Stimulated activated CD4-positive, alpha-beta T cell treated with anti-CD3 and anti-CD28 coated beads, Interleukin-4, amount 100 ng/mL, for 48 hours (primary cell): ENCODE measurements at regions not wholly inside any gene's neighbourhood (a gene's known extent, or its start where the extent isn't known, plus 50 kb on each side); places are given as distances from the start of the nearest gene placed in this dataset.
"Not testable (repeated sequence)": the region's sequence is repeated elsewhere in the genome, so short reads cannot be mapped to it uniquely, and the experiment has no call there.

Experiments used
- DNase-seq, 2 donors: peaks; one replicate each; pipeline ENCODE4 v3.0.0-alpha.2; 2020; ENCODE audit warnings: low read depth in 2 of 2

DNA sequence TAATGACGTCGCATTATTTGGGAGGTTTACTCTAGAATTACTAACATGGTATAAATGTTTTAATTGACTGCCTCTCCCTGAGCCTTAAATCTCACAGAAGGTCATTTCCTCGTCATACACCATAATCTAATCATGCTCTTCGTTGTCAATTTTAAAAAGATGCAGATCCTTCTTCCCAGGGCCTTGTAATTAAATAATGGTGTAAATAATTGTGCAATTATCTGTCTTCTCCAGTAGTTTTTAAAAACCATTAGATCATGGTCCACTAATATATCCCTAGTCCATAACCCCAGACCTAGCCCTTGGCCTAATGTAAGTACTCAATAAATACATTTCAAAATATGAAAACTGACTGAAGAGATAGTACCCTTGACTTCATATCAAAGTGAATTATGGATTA, 181.5 kb upstream of the GNAI1 start:
- DNase-seq, result no peak

DNA sequence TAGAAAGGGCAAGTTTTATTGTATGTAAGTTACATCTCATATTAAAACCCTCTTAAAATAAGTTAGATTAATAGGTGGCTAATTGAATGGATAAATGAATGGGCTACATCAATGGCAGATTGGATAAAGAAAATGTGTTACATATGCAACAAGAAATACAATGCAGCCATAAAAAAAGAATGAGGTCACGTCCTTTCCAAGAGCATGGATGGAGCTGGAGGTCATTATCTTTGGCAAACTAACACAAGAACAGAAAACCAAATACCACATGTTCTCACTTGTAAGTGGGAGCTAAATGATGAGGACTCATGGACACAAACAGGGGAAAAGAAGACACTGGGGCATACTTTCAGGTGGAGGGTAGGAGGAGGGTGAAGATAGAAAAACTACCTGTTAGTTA, 182.2 kb upstream of the GNAI1 start:
- DNase-seq, result no peak

DNA sequence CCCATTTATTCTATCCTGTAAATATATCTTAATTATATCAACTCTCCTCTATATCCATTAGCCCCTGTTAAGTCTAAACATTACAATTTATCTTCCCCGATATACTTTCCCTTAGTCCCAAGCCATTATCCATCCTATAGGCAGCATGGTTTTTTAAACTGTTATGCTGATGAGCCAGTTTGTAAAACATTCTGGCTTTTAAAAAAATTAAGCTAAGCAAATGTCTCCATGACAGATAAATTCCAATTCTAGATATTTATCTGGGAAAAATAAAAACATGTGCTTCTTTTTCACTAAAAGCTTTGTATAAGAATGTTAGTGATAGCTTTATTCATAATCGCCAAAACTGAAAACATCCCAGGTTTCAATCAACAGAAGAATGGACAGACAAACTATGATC, 183.2 kb upstream of the GNAI1 start:
- DNase-seq, result no peak

DNA sequence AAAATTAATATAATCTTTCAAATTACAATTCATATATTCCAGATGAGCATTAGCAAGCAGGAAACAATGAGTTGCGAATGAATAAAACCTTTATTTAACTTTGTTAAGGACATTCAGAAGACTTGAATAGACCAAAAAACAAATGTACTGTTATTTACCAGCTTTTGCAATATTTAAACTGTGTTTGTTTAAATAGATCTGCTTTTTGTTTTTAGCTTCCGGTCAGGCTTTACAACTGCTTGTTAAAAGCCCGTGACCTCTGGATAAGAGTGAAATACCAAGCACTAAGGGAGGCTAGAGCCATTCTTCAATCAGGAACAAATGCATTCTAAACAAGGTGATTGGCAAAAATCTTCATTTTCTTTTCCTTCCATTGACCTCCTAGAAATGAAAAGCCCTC, 184.9 kb upstream of the GNAI1 start:
- DNase-seq, result no peak

DNA sequence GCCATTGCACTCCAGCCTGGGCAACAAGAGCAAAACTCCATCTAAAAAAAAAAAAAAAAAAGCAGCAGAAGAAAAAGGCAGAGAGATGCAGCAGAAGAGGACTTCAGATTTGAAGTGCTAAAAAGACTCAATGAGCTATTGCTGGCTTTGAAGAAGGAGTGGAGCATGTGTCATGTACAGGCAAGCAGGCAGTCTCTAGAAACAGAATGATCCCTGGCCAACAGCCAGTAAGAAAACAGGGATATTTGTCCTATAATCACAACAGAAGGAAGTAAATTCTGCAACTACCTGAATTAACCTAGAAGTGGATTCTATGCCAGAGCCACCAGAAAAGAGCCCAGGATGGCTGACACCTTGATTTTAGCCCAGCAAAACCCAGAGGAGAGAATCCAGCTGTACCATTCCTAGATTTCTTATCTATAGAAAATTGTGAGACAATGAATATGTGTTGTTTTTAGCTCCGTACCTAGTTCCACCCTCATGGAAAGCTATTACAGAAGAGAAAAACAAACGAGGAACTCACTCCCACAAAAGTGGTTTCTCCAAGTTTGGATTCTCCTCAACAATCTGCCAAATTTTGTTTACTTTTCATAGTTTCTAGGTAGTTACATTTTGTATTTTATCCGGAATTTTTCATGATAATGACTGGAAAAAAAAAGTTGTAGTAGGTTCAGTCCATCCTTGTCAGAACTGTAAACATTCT, 198.2 kb upstream of the GNAI1 start:
- DNase-seq, result no peak

DNA sequence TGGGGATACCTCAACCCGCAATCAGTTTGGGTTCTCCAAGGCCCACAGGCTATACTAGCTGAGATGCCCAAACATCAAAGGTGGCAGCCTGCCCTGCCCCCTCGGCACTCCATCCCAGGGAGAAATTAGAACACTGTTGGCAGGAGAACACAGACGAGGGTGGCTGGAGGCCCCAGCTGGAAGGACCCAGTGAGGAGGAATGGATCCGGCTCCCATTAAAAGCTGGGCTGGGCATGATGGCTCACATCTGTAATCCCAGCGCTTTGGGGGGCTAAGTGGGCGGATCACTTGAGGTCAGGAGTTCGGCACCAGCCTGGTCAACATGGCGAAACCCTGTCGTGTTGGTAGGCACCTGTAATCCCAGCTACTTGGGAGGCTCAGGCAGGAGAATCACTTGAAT, 199.9 kb upstream of the GNAI1 start:
- no peak for DNase-seq

DNA sequence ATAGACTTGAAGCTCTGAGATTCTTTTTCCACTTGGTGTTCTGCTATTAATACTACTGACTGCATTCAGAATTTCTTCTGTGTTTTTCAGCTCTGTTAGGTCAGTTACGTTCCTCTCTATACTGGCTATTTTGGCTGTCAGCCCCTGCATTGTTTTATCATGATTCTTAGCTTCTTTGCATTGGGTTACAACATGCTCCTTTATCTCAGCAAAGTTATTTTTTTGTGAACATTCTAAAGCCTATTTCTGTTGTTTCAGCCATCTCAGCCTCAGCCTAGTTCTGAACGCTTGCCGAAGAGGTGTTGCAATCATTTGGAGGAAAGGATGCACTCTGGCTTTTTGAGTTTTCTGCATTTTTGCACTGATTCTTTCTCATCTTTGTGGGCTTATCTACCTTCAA, 201.5 kb upstream of the GNAI1 start:
- no peak for DNase-seq

DNA sequence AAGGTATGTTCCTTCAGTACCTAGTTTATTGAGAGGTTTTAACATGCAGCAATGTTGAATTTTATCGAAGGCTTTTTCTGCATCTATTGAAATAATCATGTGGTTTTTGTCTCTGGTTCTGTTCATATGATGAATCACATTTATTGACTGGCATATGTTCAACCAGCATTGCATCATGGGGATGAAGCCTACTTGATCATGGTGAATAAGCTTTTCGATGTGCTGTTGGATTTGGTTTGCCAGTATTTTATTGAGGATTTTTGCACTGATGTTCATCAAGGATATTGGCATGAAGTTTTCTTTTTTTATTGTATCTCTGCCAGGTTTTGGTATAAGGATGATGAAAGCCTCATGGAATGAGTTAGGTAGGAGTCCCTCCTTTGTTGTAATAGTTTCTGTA, 204.0 kb upstream of the GNAI1 start:
- no peak for DNase-seq

DNA sequence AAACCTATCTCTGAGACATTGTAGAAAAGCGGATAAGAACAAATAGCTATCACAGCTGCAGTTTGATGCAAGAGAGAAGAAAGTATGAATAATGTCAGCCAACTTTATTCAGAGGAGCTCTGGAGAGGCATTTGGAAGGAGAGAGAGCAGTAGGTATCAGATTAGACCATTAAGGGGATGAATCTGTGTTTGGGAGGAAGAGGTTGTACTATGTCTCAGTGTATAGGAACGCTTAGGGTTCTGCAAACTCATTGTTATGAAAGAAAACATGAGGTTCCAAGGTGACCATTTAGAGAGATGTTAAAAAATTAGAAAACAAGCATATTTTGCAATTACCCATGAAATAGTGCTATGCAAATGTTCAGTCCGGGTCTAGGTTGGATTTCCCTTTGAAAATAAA, 207.5 kb upstream of the GNAI1 start:
- no peak for DNase-seq

DNA sequence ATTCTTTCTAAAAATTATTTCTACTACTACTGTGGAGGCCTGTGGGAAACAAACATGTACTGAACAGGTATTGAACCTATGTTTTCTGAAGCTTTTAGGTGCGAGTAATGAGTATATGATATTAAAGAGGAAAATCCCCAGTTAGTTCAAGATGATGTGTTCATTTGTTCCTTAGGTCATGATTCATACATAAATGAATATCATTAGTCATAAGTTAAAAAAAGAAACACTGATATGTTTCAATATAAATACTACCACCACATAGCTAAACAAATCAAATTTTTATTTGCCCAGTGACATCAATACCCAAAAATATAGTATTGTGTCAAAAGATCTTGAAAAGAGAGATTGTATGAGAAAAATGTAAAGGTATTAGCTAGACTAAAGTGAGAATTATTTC, 210.7 kb upstream of the GNAI1 start:
- no peak for DNase-seq

DNA sequence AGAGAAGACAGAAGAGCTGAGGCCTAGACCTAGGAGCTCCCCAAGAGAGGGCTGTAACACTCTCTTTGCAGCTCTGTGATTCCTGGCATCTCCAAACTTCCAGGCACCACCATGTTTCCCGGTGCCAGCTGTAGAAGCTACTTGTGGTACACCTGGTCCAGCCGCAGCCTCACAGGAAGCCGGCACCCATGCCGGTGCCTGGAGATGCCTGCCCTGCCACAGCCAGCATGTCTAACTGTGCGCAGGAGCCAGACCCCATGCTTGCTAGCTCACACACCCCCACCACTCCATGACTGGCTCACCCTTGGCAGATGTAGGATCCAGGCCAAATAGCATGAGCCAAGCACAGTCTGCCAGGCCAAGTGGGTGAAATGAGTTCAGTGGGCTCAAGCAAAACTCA, 211.7 kb upstream of the GNAI1 start:
- no peak for DNase-seq

DNA sequence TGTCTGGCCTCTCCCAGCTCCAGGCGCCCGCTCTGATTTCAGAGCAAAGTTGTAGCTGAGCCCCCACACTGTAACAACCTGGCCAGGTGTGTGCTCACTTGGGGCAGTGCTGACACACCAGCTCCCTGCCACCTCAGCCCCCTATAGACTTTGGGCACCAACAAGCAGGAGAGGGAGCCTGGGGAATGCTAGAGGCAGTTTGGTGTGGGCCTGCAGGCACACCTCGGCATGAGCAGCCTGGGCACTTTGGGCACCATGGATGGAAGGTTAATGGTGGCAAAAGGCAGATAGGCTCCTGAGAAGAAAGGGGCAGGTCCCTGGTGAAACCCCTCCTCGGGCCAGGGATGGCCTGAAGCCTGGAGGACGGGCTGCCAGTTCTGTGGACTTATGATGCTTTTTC, 212.7 kb upstream of the GNAI1 start:
- no peak for DNase-seq

DNA sequence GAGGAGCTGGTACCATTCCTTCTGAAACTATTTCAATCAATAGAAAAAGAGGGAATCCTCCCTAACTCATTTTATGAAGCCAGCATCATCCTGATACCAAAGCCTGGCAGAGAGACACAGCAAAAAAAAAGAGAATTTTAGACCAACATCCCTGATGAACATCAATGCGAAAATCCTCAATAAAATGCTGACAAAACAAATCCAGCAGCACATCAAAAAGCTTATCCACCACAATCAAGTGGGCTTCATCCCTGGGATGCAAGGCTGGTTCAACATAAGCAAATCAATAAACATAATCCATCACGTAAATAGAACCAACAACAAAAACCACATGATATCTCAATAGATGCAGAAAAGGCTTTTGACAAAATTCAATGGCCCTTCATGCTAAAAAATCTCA, 216.0 kb upstream of the GNAI1 start:
- DNase-seq, result not testable (repeated sequence)

DNA sequence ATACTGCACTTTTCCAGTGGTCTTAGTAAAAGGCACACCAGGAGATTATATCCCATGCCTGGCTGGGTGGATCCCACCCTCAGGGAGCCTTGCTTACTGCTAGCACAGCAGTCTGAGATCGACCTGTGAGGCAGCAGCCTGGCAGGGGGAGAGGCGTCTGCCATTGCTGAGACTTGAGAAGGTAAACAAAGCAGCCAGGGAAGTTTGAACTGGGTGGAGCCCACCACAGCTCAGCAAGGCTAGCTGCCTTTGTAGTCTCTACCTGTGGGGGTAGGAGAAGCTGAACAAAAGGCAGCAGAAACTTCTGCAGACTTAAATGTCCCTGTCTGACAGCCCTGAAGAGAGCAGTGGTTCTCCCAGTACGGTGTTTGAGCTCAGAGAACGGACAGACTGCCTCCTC, 219.3 kb upstream of the GNAI1 start:
- not testable (repeated sequence) for DNase-seq

DNA sequence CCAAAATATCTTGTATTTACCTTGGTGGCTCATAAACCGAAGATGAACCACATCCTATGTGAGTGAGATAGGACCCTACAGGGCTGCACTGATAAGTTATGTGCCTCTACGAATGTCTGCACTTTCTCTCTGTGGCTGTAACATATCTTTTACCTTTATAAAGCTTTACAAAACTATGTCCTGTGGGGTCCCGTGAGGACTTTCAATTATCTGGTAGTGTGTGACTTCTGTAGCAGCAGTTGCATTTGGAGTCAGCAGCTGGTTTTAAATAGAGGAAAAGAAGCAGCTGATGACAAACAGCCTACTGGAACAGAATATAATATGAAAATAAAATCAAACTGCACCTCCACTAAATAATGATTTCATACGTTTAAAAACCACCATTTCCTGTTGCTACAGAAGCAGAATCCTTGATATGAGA, 222.4 kb upstream of the GNAI1 start:
- no peak for DNase-seq

DNA sequence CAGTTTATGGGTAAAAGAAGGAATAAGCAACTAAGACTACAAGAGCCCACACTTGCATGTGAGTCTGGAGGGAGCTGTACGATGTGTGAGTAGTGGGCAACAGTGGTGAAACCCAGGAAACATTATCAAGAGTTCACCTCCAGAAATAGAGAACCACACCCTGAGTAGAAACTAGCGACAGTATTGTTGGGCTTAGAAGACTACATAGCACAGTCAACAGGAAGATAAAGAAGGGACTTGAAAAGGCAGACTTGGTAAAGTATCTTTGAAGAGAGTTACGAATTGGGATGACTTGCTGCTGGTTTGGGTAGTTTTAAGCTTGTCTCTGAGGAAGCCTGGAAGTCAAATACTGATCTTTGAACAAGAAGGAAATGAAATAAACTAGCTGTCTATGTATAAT, 223.2 kb upstream of the GNAI1 start:
- no peak for DNase-seq

DNA sequence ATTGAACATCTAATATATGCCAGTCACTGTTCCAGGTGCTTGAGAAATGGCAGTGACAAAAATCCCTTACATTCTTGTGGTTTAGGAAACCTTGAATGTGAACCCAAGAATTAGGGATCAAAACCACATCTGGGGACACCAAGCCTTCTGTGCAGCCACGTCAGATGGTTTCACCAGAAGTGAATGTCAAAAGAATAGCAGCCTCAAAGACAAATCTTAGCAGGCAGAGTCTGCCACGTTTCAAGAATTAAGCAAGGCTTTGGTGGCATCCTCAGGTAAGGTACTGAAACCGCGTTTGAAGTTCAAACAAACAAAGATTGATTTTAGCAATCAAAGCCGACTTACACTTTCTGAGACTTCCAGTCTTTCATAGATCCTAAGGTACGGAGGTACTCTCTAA, 225.5 kb upstream of the GNAI1 start:
- no peak for DNase-seq

DNA sequence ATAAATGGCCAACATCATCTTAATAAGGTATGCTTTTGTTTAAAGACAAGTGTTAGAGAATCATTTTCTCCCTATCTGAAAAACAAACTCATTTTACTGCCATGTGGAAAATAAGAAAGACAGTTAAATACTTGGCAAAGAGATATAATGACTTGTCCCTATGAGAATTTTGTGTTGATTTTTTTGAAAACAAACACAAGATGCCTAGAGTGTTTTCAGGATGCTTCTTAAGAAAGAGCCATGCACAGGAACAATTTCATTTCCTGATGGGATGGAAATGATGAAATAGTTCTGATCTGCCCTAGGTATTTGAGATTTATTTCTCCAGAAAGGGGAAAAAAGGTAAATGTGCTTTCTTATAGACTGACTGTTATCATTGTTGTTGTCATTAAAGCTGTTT, 237.5 kb upstream of the GNAI1 start:
- DNase-seq, result no peak

DNA sequence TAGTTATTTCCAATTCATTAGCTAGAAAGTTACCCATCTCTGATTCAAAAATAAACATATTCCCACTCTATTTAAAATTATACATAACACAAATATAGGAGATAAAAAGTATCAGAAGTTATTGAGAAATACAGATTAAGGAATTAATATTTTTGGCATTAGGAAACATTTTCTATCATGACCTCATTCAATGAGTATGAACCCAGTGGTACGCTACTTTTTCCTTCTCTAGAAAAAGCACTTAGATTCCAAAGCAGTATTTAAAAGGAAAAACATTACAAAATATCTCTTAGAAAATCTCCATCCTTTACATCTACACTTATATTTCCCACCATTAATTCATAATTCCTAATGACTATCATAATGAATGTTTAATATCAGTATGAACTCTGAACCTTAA, 240.6 kb upstream of the GNAI1 start:
- DNase-seq, result no peak

DNA sequence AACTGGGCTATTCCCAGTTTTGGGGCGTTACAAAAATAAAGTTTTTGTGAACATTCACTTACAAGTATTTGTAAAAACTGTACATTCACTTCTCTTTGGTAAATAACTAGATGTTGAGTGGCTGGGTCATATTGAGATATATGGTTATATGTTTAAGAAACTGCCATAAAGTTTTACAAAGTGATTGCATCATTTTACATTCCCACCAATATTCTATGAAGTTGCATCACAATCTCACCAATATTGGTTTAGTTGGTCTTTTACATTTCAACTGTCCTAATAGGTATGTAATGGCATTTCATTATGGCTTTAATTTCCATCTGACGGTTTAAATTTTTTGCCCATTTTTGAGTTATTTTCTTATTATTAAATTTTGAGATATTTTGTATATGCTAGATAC, 251.7 kb upstream of the GNAI1 start:
- DNase-seq, result no peak

DNA sequence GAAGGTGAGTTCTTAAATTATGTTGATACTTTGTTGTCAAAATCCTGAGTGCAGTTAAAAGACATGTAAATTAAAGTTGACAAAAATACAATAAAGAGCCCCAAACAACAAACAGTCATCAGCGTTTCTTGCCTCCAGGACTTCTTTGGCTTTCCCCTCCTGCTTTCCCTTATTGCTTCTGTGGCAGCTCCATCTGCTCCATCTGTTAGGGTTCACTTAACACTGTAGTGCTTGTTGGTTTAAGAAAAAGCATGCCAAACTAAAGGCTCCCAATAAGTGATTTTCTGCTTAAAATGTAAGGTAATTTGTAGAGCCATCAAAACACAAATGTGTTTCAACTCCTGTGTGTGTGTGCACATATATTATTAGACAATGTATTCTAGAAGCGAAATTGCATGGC, 254.3 kb upstream of the GNAI1 start:
- no peak for DNase-seq

DNA sequence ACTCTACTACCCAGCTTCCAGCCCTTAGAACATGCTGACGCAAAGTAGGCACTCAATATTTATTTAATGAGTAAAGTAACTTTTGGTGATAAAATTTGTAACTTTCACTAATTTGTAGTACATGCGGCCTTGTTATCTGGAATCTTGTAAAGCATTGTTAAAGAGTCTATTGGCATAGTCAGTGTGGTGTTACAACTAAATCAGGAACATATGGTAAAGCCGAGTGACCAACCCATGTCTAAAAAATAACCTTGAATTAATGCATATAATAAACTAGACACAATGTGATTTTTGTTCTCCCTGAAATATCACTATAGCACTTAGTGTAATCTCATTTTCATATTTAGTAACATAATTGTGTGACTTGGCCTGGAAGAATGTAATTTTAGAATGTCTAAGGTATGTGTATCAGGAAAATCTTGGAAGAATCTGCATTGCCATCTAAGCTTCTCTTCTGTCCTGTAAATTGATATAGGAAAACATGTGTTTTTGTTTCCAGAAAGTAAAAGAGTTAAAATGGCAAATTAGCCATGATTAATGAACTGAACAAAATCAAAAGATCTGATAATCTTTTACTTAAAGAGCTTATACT, 256.7 kb upstream of the GNAI1 start:
- no peak for DNase-seq

DNA sequence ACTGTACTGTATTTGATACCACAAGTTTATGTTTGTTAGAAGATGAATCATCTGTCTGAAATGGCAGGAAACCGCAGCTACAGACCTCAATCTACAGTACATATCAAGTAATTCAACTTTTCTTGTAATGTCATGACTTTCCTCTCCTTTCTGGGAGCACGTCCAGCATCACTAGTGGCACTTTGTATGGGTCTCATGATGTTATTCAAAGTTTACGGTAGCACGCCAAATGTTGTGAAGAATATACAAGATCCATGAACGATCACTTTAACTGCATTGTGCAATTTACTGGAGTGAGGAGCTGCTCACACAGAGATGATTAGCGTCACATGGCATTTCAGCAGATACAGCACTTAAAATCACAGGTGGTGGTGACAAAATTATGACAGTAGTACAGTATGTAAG, 257.8 kb upstream of the GNAI1 start:
- DNase-seq, result no peak

DNA sequence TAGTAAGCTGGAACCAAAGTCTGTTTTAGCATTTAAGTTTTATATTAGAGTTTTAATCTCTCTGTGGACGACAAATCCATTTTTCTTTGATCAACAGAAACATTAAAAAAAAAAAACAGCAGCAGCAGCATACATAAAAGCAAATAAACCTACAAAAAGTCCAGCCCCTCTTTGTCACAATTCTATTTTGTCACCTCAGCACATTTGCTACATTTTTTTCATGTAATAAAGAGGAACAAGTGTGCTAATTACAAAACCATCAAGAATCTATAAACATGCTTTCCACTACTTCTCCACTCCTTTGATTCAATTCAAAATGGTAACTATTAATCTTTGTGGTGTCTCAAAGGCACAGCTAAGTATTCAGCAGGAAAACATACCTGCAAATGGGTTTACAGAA, 259.8 kb upstream of the GNAI1 start:
- DNase-seq, result no peak
